ENCODE measurements at regions not wholly inside any gene's neighbourhood (a gene's known extent, or its start where the extent isn't known, plus 50 kb on each side); places are given as distances from the start of the nearest gene placed in this dataset.

- no peaks in the 10 kb centered on the region for H3K36me3 Mint-ChIP-seq (ENCODE audit: unreplicated experiment)
- no peak for DNase-seq
Measured at GRCh38 chr16:79528338-79528737, 72.2 kb downstream of the MAF start.

GRCh38 chr16:79523971-79524370 lies 76.6 kb downstream of the MAF start:
- DNase-seq: no peak
- H3K27me3 Mint-ChIP-seq (ENCODE audit: unreplicated experiment): no peaks in the 10 kb centered on the region
- H3K36me3 Mint-ChIP-seq (ENCODE audit: unreplicated experiment): no peaks in the 10 kb centered on the region
- TF ChIP-seq CTCF (IDR thresholded peaks at IDR 0.05; ENCODE audit: partially characterized antibody, unreplicated experiment): no peak
- H3K4me1 Mint-ChIP-seq (ENCODE audit: low read depth, unreplicated experiment): peaks cover 4% of the 10 kb centered on the region
- H3K4me3 Mint-ChIP-seq (ENCODE audit: unreplicated experiment): no peak overlapping the region
- no peaks in the 10 kb centered on the region for H3K9me3 Mint-ChIP-seq (ENCODE audit: unreplicated experiment)
- H3K27ac Mint-ChIP-seq (ENCODE audit: unreplicated experiment): no peak overlapping the region

More at GRCh38 chr16:79528338-79528737, 72.2 kb downstream of the MAF start:
- Mint-ChIP-seq H3K9me3 (ENCODE audit: unreplicated experiment) (no peaks in the 10 kb centered on the region), H3K27ac (ENCODE audit: unreplicated experiment) (no peak overlapping the region), H3K4me1 (ENCODE audit: low read depth, unreplicated experiment) (peaks cover 7% of the 10 kb centered on the region), H3K4me3 (ENCODE audit: unreplicated experiment) (no peak overlapping the region), H3K27me3 (ENCODE audit: unreplicated experiment) (no peaks in the 10 kb centered on the region)
- TF ChIP-seq CTCF (IDR thresholded peaks at IDR 0.05; ENCODE audit: partially characterized antibody, unreplicated experiment): no peak

GRCh38 chr16:79519448-79519847 lies 81.1 kb downstream of the MAF start:
- no peaks in the 10 kb centered on the region for H3K27me3 Mint-ChIP-seq (ENCODE audit: unreplicated experiment)
- H3K36me3 Mint-ChIP-seq (ENCODE audit: unreplicated experiment): no peaks in the 10 kb centered on the region
- no peaks in the 10 kb centered on the region for H3K9me3 Mint-ChIP-seq (ENCODE audit: unreplicated experiment)
- TF ChIP-seq CTCF (IDR thresholded peaks at IDR 0.05; ENCODE audit: partially characterized antibody, unreplicated experiment): no peak
- no peak overlapping the region for H3K4me3 Mint-ChIP-seq (ENCODE audit: unreplicated experiment)
- H3K4me1 Mint-ChIP-seq (ENCODE audit: low read depth, unreplicated experiment): no peaks in the 10 kb centered on the region
- H3K27ac Mint-ChIP-seq (ENCODE audit: unreplicated experiment): no peak overlapping the region
- no peak for DNase-seq

GRCh38 chr16:79517156-79517555 lies 83.4 kb downstream of the MAF start:
- H3K9me3 Mint-ChIP-seq (ENCODE audit: unreplicated experiment): no peaks in the 10 kb centered on the region
- H3K4me3 Mint-ChIP-seq (ENCODE audit: unreplicated experiment): no peak overlapping the region
- H3K27ac Mint-ChIP-seq (ENCODE audit: unreplicated experiment): no peak overlapping the region
- no peak for TF ChIP-seq CTCF (IDR thresholded peaks at IDR 0.05; ENCODE audit: partially characterized antibody, unreplicated experiment)
- no peaks in the 10 kb centered on the region for H3K4me1 Mint-ChIP-seq (ENCODE audit: low read depth, unreplicated experiment)
- no peaks in the 10 kb centered on the region for H3K36me3 Mint-ChIP-seq (ENCODE audit: unreplicated experiment)
- DNase-seq: no peak
- H3K27me3 Mint-ChIP-seq (ENCODE audit: unreplicated experiment): no peaks in the 10 kb centered on the region

- no peaks in the 10 kb centered on the region for H3K36me3 Mint-ChIP-seq (ENCODE audit: unreplicated experiment)
- no peaks in the 10 kb centered on the region for H3K27me3 Mint-ChIP-seq (ENCODE audit: unreplicated experiment)
- no peak overlapping the region for H3K4me3 Mint-ChIP-seq (ENCODE audit: unreplicated experiment)
Measured at GRCh38 chr16:79510879-79511278, 89.7 kb downstream of the MAF start.

More at GRCh38 chr16:79510879-79511278, 89.7 kb downstream of the MAF start:
- no peak for TF ChIP-seq CTCF (IDR thresholded peaks at IDR 0.05; ENCODE audit: partially characterized antibody, unreplicated experiment)
- H3K9me3 Mint-ChIP-seq (ENCODE audit: unreplicated experiment): no peaks in the 10 kb centered on the region
- DNase-seq: no peak
- no peaks in the 10 kb centered on the region for H3K4me1 Mint-ChIP-seq (ENCODE audit: low read depth, unreplicated experiment)
- no peak overlapping the region for H3K27ac Mint-ChIP-seq (ENCODE audit: unreplicated experiment)

All from glutamatergic neuron (in vitro differentiated cells).